GM23338 (cell line): ENCODE measurements at regions not wholly inside any gene's neighbourhood (a gene's known extent, or its start where the extent isn't known, plus 50 kb on each side); places are given as distances from the start of the nearest gene placed in this dataset.

ENCODE experiments used
- ATAC-seq: fragments of 200-7000 bp; cut with Tn5 transposase; 3 replicates; pipeline ENCODE4 v1.9.1; 2020
- DNase-seq: peaks from one replicate; pipeline ENCODE4 v3.0.0-alpha.2; 2015; ENCODE audit warnings: low spot score
- H2AFZ ChIP-seq: fragments of 200-600 bp; sonication (generic); 2 replicates; pipeline ENCODE4 v1.8.0; 2016; ENCODE audit warnings: antibody characterized with exemption, mild to moderate bottlenecking, moderate library complexity
- H3F3A ChIP-seq: fragments of 200-600 bp; sonication (generic); replicated peaks from 2 replicates; pipeline ENCODE4 v1.8.0; 2017; ENCODE audit warnings: antibody characterized with exemption, mixed run types, low read depth
- H3K27ac ChIP-seq: fragments of 200-600 bp; sonication (generic); 2 replicates; pipeline ENCODE4 v1.6.1; 2016; ENCODE audit warnings: low read depth
- H3K27me3 ChIP-seq: fragments of 200-600 bp; sonication (generic); 2 replicates; pipeline ENCODE4 v1.8.0; 2016; ENCODE audit warnings: mild to moderate bottlenecking, mixed run types, moderate library complexity; ENCODE audit not compliant: insufficient read depth
- H3K36me3 ChIP-seq: fragments of 200-600 bp; sonication (generic); 2 replicates; pipeline ENCODE4 v1.8.0; 2016; ENCODE audit warnings: mild to moderate bottlenecking; ENCODE audit not compliant: insufficient read depth
- H3K4me1 ChIP-seq: fragments of 200-600 bp; sonication (generic); 2 replicates; pipeline ENCODE4 v1.8.0; 2016; ENCODE audit warnings: mild to moderate bottlenecking, moderate library complexity; ENCODE audit not compliant: insufficient read depth
- H3K4me2 ChIP-seq: fragments of 200-600 bp; sonication (generic); 2 replicates; pipeline ENCODE4 v1.7.1; 2017; ENCODE audit warnings: mixed run types
- H3K4me3 ChIP-seq: fragments of 200-600 bp; sonication (generic); 2 replicates; pipeline ENCODE4 v1.6.1; 2016; ENCODE audit warnings: mixed run types
- H3K79me2 ChIP-seq: fragments of 200-600 bp; sonication (generic); replicated peaks from 2 replicates; pipeline ENCODE4 v1.8.0; 2017; ENCODE audit warnings: mild to moderate bottlenecking; ENCODE audit not compliant: insufficient read depth
- H3K9me2 ChIP-seq: fragments of 200-600 bp; sonication (generic); 2 replicates; pipeline ENCODE4 v1.8.0; 2017; ENCODE audit not compliant: insufficient read depth
- H4K20me1 ChIP-seq: fragments of 200-600 bp; sonication (generic); replicated peaks from 2 replicates; pipeline ENCODE4 v1.8.0; 2017; ENCODE audit warnings: mild to moderate bottlenecking; ENCODE audit not compliant: insufficient read depth
- H3K27ac Mint-ChIP-seq: 2 replicates; pipeline ENCODE4 v1.8.0; 2020; ENCODE audit warnings: inconsistent platforms, mild to moderate bottlenecking, moderate library complexity, mixed read lengths
- H3K27me3 Mint-ChIP-seq: 3 replicates; pipeline ENCODE4 v1.8.0; 2022; ENCODE audit warnings: low read depth, mild to moderate bottlenecking, moderate library complexity, mixed read lengths, inconsistent platforms; ENCODE audit not compliant: insufficient read depth, poor library complexity
- H3K36me3 Mint-ChIP-seq: 3 replicates; pipeline ENCODE4 v1.8.0; 2021; ENCODE audit warnings: low read depth, mild to moderate bottlenecking, inconsistent platforms, moderate library complexity, mixed read lengths
- H3K4me1 Mint-ChIP-seq: 3 replicates; pipeline ENCODE4 v1.8.0; 2020; ENCODE audit warnings: mild to moderate bottlenecking, inconsistent platforms, mixed read lengths
- H3K4me3 Mint-ChIP-seq: 3 replicates; pipeline ENCODE4 v1.8.0; 2021; ENCODE audit warnings: moderate library complexity, mild to moderate bottlenecking, inconsistent platforms, mixed read lengths
- H3K9me3 Mint-ChIP-seq: 3 replicates; pipeline ENCODE4 v1.8.0; 2020; ENCODE audit warnings: moderate library complexity, mild to moderate bottlenecking, inconsistent platforms, mixed read lengths
- CREB1 ChIP-seq: fragments of 250-450 bp; sonication (Bioruptor Pico); IDR thresholded peaks from 2 replicates; pipeline ENCODE4 v1.5.0; 2020; ENCODE audit warnings: low read depth, mild to moderate bottlenecking, moderate library complexity
- EZH2phosphoT487 ChIP-seq: fragments of 200-600 bp; sonication (generic); IDR thresholded peaks from one replicate; pipeline ENCODE4 v1.8.1; 2018; ENCODE audit warnings: antibody characterized with exemption; ENCODE audit not compliant: unreplicated experiment
- JUNB ChIP-seq: IDR thresholded peaks from one replicate; pipeline ENCODE4 v1.6.1; 2016; ENCODE audit warnings: antibody characterized with exemption; ENCODE audit not compliant: unreplicated experiment
- ZNF114 ChIP-seq: fragments of 250-450 bp; sonication (Bioruptor Pico); IDR thresholded peaks from 2 replicates; pipeline ENCODE4 v1.5.0; 2020; ENCODE audit warnings: mild to moderate bottlenecking, moderate library complexity
- ZNF331 ChIP-seq: fragments of 250-450 bp; sonication (Bioruptor Pico); IDR thresholded peaks from 2 replicates; pipeline ENCODE4 v1.5.0; 2020; ENCODE audit warnings: low read depth, mild to moderate bottlenecking, moderate library complexity
- TF ChIP-seq, protein P1 (sequence below): IDR thresholded peaks from one replicate; pipeline ENCODE4 v1.6.1; 2018; ENCODE audit warnings: antibody characterized with exemption; ENCODE audit not compliant: unreplicated experiment
- TF ChIP-seq, protein P2 (sequence below), 2 experiments: fragments of 200-600 bp in 1 of 2; sonication (generic) in 1 of 2; conservative IDR thresholded peaks; 2 replicates each; pipeline versions ENCODE4 v1.5.1 to v1.6.1; 2016 to 2017; ENCODE audit warnings: antibody characterized with exemption in 2 of 2, low read depth in 2 of 2, mild to moderate bottlenecking in 2 of 2, moderate library complexity in 1 of 2
- TF ChIP-seq, protein P3 (sequence below): IDR thresholded peaks from 2 replicates; pipeline ENCODE4 v1.6.1; 2016; ENCODE audit warnings: antibody characterized with exemption

GRCh38 chr4:181784881-181785280 lies 458.3 kb upstream of the TENM3 start (continued):
- TF ChIP-seq EZH2phosphoT487 (no peak), JUNB (no peak), ZNF114 (CRISPR knock-in tag) (no peak)
- TF ChIP-seq, protein P1, sequence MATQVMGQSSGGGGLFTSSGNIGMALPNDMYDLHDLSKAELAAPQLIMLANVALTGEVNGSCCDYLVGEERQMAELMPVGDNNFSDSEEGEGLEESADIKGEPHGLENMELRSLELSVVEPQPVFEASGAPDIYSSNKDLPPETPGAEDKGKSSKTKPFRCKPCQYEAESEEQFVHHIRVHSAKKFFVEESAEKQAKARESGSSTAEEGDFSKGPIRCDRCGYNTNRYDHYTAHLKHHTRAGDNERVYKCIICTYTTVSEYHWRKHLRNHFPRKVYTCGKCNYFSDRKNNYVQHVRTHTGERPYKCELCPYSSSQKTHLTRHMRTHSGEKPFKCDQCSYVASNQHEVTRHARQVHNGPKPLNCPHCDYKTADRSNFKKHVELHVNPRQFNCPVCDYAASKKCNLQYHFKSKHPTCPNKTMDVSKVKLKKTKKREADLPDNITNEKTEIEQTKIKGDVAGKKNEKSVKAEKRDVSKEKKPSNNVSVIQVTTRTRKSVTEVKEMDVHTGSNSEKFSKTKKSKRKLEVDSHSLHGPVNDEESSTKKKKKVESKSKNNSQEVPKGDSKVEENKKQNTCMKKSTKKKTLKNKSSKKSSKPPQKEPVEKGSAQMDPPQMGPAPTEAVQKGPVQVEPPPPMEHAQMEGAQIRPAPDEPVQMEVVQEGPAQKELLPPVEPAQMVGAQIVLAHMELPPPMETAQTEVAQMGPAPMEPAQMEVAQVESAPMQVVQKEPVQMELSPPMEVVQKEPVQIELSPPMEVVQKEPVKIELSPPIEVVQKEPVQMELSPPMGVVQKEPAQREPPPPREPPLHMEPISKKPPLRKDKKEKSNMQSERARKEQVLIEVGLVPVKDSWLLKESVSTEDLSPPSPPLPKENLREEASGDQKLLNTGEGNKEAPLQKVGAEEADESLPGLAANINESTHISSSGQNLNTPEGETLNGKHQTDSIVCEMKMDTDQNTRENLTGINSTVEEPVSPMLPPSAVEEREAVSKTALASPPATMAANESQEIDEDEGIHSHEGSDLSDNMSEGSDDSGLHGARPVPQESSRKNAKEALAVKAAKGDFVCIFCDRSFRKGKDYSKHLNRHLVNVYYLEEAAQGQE: no peak
- TF ChIP-seq, protein P2, sequence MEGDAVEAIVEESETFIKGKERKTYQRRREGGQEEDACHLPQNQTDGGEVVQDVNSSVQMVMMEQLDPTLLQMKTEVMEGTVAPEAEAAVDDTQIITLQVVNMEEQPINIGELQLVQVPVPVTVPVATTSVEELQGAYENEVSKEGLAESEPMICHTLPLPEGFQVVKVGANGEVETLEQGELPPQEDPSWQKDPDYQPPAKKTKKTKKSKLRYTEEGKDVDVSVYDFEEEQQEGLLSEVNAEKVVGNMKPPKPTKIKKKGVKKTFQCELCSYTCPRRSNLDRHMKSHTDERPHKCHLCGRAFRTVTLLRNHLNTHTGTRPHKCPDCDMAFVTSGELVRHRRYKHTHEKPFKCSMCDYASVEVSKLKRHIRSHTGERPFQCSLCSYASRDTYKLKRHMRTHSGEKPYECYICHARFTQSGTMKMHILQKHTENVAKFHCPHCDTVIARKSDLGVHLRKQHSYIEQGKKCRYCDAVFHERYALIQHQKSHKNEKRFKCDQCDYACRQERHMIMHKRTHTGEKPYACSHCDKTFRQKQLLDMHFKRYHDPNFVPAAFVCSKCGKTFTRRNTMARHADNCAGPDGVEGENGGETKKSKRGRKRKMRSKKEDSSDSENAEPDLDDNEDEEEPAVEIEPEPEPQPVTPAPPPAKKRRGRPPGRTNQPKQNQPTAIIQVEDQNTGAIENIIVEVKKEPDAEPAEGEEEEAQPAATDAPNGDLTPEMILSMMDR (conservative IDR thresholded peaks at IDR 0.05; ENCODE audit: low read depth in 2 of 2): no peak

- Mint-ChIP-seq H3K27ac (peak overlapping the region; percentile 88), H3K4me1 (peaks cover 24% of the 10 kb centered on the region), H3K36me3 (peaks cover 3% of the 10 kb centered on the region; the same call in 1 of the 3 replicates), H3K4me3 (no peak overlapping the region), H3K9me3 (no peaks in the 10 kb centered on the region; the same call in 2 of the 3 replicates), H3K27me3 (no peaks in the 10 kb centered on the region)
- peak overlapping the region; percentile 16 for H3K4me2 ChIP-seq
- TF ChIP-seq, protein P3, sequence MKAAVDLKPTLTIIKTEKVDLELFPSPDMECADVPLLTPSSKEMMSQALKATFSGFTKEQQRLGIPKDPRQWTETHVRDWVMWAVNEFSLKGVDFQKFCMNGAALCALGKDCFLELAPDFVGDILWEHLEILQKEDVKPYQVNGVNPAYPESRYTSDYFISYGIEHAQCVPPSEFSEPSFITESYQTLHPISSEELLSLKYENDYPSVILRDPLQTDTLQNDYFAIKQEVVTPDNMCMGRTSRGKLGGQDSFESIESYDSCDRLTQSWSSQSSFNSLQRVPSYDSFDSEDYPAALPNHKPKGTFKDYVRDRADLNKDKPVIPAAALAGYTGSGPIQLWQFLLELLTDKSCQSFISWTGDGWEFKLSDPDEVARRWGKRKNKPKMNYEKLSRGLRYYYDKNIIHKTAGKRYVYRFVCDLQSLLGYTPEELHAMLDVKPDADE: no peak
- TF ChIP-seq CREB1 (CRISPR knock-in tag): no peak
- no peak for TF ChIP-seq ZNF331 (CRISPR knock-in tag)
- peak overlapping the region; percentile 64; the same call in 1 of the 2 replicates for H2AFZ ChIP-seq
- no peak overlapping the region for H3K4me3 ChIP-seq
- H3K27ac ChIP-seq: no peak overlapping the region
- H3K79me2 ChIP-seq: no peaks in the 10 kb centered on the region
- DNase-seq (no peak), ATAC-seq (no peak)
- H3K27me3 ChIP-seq: no peaks in the 10 kb centered on the region
- no peaks in the 10 kb centered on the region for H3F3A ChIP-seq
- H3K4me1 ChIP-seq: peaks cover 23% of the 10 kb centered on the region
- no peaks in the 10 kb centered on the region for H4K20me1 ChIP-seq
- no peaks in the 10 kb centered on the region for H3K9me2 ChIP-seq
- H3K36me3 ChIP-seq: no peaks in the 10 kb centered on the region
Measured at GRCh38 chr4:181792641-181793040, 450.6 kb upstream of the TENM3 start.
